ENCODE measurements at regions not wholly inside any gene's neighbourhood (a gene's known extent, or its start where the extent isn't known, plus 50 kb on each side); places are given as distances from the start of the nearest gene placed in this dataset.
A peak's percentile ranks its signal among the peaks of the same experiment; 100 is the strongest.

- Histone ChIP-seq H2AFZ (ENCODE audit: control insufficient read depth, low read depth, low read length) (no peak overlapping the region), H3K79me2 (ENCODE audit: control insufficient read depth, insufficient read depth, low read length) (no peaks in the 10 kb centered on the region), H3K27me3 (replicated peaks in 1 of 2; ENCODE audit: control insufficient read depth in 2 of 2, insufficient read depth in 2 of 2, low read length in 1 of 2) (no peaks in the 10 kb centered on the region), H3K4me2 (ENCODE audit: control insufficient read depth, insufficient read depth) (no peak overlapping the region), H3K4me3 (no peak overlapping the region), H3K9ac (ENCODE audit: control insufficient read depth, insufficient read depth, low read length) (no peak overlapping the region), H3K4me1 (ENCODE audit: control insufficient read depth, insufficient read depth, low read length) (peaks cover 6% of the 10 kb centered on the region), H3K27ac (ENCODE audit: control insufficient read depth, insufficient read depth) (no peak overlapping the region), H3K9me3 (replicated peaks; ENCODE audit: control insufficient read depth, insufficient read depth, low read length) (no peaks in the 10 kb centered on the region; the same call in 2 of the 3 replicates), H4K20me1 (ENCODE audit: control insufficient read depth, insufficient read depth) (no peaks in the 10 kb centered on the region), H3K36me3 (ENCODE audit: control insufficient read depth in 2 of 2, insufficient read depth in 2 of 2, low read length in 1 of 2) (no peaks in the 10 kb centered on the region)
- WGBS (ENCODE audit: insufficient coverage, insufficient replicate concordance, low lambda C conversion rate, missing lambda C conversion rate), result 83% methylated on average over 17 of the region's 17 CpGs
- BruUV-seq (replicated peaks), result no TSS peak
- ATAC-seq (no peak), DNase-seq (ENCODE audit: low read depth, low spot score) (no peak), FAIRE-seq (no peak)
- SMC1A ChIA-PET (ENCODE audit: uncharacterized antibody, unreplicated experiment), result no interaction called here
- in situ Hi-C loops (cut with MboI) (no loop called here), intact Hi-C loops (cut with micrococcal nuclease; ENCODE audit: unreplicated experiment) (no loop called here)
- RAD21 ChIA-PET (ENCODE audit: unreplicated experiment), result no interaction called here
- POLR2A ChIA-PET, result no interaction called here
- TF ChIP-seq TARDBP (IDR thresholded peaks at IDR 0.05; ENCODE audit: borderline replicate concordance) (no peak), BCL3 (IDR thresholded peaks at IDR 0.05; ENCODE audit: borderline replicate concordance, insufficient read depth, low read depth, low read length, poor library complexity, severe bottlenecking) (peak; percentile 34)
- CTCF ChIA-PET, result interaction anchor here (0.6 to 1.0 kb wide), 2 partner anchors 20 to 51 kb away, joined by 3 to 5 read pairs; no protein-coding TSS in a partner anchor
These were observed 72.9 kb upstream of the FOXN3 start for GRCh38 chr14:89489761-89490437.

DNA sequence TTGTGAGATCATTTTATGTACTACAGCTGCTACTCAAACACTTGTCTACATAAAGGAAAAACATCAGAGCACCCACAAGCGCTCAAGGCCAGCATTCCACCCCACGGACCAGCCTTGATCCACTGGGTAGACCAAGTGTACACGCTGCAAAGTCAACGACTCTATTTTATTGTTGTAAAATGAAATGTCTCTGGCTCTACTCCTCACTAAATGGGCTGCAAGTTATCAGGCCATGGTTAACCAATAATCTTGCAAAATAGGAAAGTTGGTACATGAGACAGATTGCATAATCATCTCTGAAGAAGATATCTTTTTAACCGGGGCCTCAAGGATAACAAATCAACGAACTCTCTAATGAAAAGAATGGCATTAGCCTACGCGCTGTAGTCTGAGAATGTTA lies 69.9 kb upstream of the FOXN3 start:
- ChIA-PET SMC1A (ENCODE audit: uncharacterized antibody, unreplicated experiment) (no interaction called here), POLR2A (no interaction called here), RAD21 (ENCODE audit: unreplicated experiment) (no interaction called here), CTCF (no interaction called here)
- no peak overlapping the region for H3K4me2 ChIP-seq (ENCODE audit: control insufficient read depth, insufficient read depth)
- no peaks in the 10 kb centered on the region for H3K79me2 ChIP-seq (ENCODE audit: control insufficient read depth, insufficient read depth, low read length)
- WGBS (ENCODE audit: insufficient coverage, insufficient replicate concordance, low lambda C conversion rate, missing lambda C conversion rate), result 88% methylated on average over 8 of the region's 8 CpGs
- no peaks in the 10 kb centered on the region for H4K20me1 ChIP-seq (ENCODE audit: control insufficient read depth, insufficient read depth)
- DNase-seq (ENCODE audit: low read depth, low spot score), result no peak
- no peak overlapping the region for H3K4me3 ChIP-seq
- intact Hi-C loops (cut with micrococcal nuclease; ENCODE audit: unreplicated experiment), result no loop called here
- no peak for ATAC-seq
- FAIRE-seq, result no peak
- H3K27me3 ChIP-seq (replicated peaks in 1 of 2; ENCODE audit: control insufficient read depth in 2 of 2, insufficient read depth in 2 of 2, low read length in 1 of 2), result no peaks in the 10 kb centered on the region
- no peaks in the 10 kb centered on the region; the same call in 2 of the 3 replicates for H3K9me3 ChIP-seq (replicated peaks; ENCODE audit: control insufficient read depth, insufficient read depth, low read length)
- H3K9ac ChIP-seq (ENCODE audit: control insufficient read depth, insufficient read depth, low read length), result no peak overlapping the region
- in situ Hi-C loops (cut with MboI), result no loop called here
- BruUV-seq (replicated peaks), result no TSS peak
- H2AFZ ChIP-seq (ENCODE audit: control insufficient read depth, low read depth, low read length), result no peak overlapping the region
- H3K27ac ChIP-seq (ENCODE audit: control insufficient read depth, insufficient read depth), result no peak overlapping the region
- H3K36me3 ChIP-seq (ENCODE audit: control insufficient read depth in 2 of 2, insufficient read depth in 2 of 2, low read length in 1 of 2), result no peaks in the 10 kb centered on the region
- H3K4me1 ChIP-seq (ENCODE audit: control insufficient read depth, insufficient read depth, low read length), result no peaks in the 10 kb centered on the region
- TF ChIP-seq MYB (IDR thresholded peaks at IDR 0.05; ENCODE audit: borderline replicate concordance, low read depth, low read length) (no peak), CREM (IDR thresholded peaks at IDR 0.05; ENCODE audit: low read depth) (no peak), BCL11A (IDR thresholded peaks at IDR 0.05; ENCODE audit: low read depth, low read length) (no peak), EED (IDR thresholded peaks at IDR 0.05; ENCODE audit: low read depth) (no peak), NFYA (IDR thresholded peaks at IDR 0.05; ENCODE audit: borderline replicate concordance, low read depth, low read length) (no peak), SIX5 (IDR thresholded peaks at IDR 0.05; ENCODE audit: low read depth, low read length, severe bottlenecking) (no peak), CBFB (IDR thresholded peaks at IDR 0.05; ENCODE audit: low read depth) (no peak), KLF5 (IDR thresholded peaks at IDR 0.05; ENCODE audit: partially characterized antibody) (no peak), CBX3 (IDR thresholded peaks at IDR 0.05; ENCODE audit: borderline replicate concordance, low read depth) (no peak)
- TF ChIP-seq, protein P1, sequence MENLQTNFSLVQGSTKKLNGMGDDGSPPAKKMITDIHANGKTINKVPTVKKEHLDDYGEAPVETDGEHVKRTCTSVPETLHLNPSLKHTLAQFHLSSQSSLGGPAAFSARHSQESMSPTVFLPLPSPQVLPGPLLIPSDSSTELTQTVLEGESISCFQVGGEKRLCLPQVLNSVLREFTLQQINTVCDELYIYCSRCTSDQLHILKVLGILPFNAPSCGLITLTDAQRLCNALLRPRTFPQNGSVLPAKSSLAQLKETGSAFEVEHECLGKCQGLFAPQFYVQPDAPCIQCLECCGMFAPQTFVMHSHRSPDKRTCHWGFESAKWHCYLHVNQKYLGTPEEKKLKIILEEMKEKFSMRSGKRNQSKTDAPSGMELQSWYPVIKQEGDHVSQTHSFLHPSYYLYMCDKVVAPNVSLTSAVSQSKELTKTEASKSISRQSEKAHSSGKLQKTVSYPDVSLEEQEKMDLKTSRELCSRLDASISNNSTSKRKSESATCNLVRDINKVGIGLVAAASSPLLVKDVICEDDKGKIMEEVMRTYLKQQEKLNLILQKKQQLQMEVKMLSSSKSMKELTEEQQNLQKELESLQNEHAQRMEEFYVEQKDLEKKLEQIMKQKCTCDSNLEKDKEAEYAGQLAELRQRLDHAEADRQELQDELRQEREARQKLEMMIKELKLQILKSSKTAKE (IDR thresholded peaks at IDR 0.05; ENCODE audit: low read depth, poor library complexity, severe bottlenecking), result no peak

Measured in GM12878 (cell line).